GM18502 (cell line): ENCODE measurements at regions not wholly inside any gene's neighbourhood (a gene's known extent, or its start where the extent isn't known, plus 50 kb on each side); places are given as distances from the start of the nearest gene placed in this dataset.
"Not testable (repeated sequence)": the region's sequence is repeated elsewhere in the genome, so short reads cannot be mapped to it uniquely, and the experiment has no call there.

Experiments
- ATAC-seq: cut with Tn5 transposase; IDR thresholded peaks from one replicate; pipeline ENCODE4 v1.9.1; 2021; ENCODE audit warnings: mild to moderate bottlenecking; ENCODE audit not compliant: unreplicated experiment, poor library complexity

DNA sequence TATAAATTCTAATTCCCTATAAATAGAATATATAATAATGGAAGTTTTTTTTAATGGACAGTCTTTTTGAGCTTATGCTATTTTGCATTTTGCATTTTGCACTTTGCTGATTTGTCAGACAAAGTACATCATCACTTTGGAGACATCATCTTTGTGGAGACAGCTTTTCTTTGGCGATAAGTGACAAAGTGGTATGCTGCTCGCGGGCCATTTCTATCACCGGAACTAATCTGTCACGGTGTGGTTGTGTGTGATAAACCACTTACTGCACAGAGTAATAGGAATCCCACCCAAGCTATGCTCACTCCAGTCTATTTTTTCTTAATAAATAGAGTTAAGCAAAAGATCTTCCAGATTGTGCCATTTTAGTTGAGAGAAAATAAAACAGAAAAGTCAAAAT is 133.1 kb downstream of the MACIR start:
- no peak for ATAC-seq

DNA sequence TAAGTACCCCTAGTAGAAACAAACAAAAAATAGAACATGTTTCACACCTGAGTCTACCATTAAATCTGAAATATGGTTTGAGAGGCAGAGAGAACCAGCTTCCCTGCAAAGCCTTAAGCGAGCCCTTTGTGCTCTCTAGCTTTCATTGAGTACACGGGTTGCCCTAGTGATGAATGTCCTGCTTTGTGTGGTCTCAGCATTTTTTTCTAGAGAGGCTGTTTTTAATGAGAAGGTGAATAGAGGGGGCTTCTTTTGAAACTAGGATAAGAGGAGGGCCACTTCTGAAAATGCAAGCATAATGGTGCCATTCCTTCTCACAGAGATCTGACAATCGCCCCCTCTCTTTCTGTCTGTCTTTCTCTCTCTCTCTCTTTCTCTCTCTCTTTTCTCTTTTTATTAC is 131.3 kb downstream of the MACIR start:
- no peak for ATAC-seq

DNA sequence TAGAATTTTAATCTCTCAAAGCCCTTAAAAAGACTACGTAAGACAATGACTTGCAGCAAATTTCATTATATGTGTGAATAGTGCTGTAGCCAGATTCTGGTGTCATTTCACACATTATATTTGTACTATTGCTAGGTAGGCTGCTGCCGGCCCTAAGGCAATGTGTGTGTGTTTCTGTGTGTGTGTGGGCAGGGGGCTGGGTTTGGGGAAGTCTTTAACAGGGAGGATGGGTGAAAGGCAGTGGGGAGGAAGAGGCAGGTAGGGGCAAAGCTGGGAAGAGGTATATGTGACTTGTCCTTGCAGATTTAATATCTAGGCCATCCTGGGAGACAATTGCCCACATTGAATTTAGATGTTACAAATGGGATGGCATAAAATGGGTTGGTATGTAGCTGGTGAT is 130.8 kb downstream of the MACIR start:
- no peak for ATAC-seq

DNA sequence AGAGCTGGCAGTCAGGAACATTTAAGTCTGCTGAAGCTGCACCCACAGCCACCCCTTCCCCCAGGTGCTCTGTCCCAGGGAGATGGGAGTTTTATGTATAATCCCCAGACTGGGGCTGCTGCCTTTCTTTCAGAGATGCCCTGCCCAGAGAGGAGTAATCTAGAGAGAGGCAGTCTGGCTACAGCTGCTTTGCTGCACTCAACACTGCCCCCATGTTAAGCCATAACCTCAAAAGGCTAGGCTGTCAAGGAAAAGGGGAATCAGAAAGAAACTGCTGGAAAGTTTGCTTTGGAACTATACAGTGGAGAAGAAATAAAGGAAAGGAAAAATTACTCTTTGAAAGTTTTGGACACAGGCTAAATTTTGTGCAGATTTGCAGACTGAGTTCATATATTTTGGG is 127.2 kb downstream of the MACIR start:
- ATAC-seq, result no peak

- not testable (repeated sequence) for ATAC-seq
These were observed 119.1 kb downstream of the MACIR start for GRCh38 chr5:103377638-103378037.

DNA sequence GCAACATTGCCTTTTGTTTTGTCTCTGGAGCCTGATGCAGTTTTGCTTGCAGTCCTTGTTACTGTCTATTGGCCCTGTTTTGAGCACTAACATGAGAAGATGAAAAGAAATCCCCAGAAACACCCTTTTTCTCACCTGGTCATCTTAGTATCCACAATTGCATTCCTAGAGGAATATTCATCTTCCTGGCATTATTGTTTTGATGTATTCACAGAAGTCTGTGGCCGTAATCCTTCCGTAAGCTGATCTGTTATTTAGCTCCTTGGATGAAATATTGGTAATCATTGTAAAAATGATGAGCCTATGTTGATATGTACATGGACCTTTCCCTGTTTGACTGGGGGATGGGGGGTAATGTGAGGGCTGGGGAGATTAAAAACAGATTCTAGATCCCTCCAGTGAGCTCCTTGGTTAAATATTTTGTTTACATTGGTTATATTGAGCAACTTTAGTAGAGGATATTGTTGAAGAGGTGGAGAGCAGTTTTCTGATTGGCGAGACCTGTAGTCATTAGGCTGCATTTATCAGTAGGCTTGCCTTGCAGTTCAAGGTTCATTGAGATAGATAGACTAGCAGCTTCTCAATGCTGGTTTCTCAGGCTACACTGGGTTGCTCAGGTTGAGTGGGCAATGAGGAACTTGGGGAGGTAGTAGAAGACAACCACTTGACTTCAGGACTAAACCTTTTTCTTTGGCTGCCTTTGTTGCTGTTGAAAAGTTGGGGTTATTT is 117.5 kb downstream of the MACIR start:
- ATAC-seq, result no peak

- no peak for ATAC-seq
These were observed 116.8 kb downstream of the MACIR start for GRCh38 chr5:103375350-103375749.

DNA sequence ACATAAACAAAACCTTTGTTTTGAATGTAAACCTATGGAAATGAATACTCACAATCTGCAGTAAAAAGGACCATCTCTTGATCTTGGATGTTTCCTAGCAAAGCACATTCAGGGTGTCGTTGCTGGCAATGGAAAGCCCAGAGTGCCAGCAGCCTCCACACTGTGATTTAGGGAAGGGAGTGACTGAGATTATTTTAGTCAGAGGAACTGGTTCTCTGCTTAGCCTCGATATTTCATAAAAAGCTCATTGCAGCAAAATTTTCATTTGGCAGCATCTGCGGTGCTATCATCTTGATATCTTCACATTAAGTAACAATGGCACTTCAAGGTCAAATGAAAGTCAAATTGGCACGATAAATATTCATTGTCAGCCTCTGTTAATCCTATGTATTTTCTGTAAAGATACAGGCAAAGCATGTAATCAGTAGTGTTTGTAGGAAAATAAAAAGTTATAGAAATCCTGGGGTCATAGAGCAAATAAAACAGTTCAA is 116.0 kb downstream of the MACIR start:
- no peak for ATAC-seq

DNA sequence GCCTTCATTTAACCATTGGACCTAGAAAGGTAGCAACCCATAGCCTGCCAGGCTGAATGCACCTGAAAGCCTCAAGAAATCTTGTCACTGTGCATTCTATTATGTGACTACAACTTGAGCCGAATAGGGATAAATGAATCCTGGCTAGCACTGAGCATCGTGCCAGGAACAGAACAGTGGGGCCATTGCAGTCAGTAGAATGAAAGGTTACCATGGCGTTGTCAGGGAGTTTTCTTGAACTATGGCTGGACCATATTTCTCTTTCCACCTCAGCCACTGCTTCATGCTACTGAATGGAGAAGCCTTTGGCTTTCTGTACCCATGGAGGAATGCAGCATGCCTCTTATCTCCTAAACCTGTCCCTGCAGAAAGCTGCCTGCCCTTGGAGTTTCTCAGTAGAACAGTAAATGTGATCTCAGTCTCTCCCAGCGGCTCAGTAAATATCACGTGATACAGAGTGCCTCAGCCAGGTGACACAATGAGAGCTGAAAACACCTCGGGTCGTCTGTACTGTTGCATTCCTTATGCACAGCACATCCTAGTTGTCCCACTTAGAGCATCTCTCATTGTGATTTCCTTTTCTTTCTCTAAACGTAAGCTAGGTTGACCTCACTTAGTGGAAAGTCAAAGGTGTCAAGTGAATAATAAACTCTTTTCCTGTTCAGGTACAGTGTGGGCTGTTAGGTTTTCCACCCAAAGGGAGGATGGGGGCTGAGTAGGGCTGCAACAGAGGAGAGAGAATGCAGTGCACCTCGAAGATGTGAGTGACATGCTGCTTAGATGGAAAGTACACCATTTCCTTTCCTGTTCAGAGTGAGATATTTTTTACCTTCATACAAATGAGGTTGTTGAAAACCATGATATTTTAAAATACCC is 115.3 kb downstream of the MACIR start:
- no peak for ATAC-seq

DNA sequence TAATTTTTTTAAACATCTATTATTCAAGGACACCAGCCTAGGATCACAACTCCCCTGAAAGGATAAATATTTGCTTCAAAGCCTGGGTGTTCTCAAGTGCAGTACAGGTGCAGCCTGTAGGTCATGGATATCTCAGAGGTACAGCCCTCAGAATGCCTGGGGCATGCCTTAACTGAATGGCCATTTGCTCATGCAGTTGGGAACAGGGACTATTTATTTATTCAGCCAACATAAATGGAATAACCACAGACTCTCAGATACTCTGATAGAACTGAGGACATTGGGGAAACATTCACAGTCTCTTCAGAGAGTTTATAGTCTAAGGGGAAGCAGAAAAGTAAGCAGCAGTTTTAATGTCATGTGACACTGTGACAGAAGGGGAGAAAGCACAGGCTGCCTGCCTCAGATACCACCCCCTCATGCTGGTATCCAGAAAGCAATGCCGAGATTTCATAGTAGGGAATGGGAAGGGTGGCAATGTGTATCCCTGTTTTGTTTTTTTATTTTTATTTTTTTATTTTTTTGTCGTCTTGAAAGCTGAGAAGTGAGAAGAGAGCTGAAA is 112.6 kb downstream of the MACIR start:
- no peak for ATAC-seq

DNA sequence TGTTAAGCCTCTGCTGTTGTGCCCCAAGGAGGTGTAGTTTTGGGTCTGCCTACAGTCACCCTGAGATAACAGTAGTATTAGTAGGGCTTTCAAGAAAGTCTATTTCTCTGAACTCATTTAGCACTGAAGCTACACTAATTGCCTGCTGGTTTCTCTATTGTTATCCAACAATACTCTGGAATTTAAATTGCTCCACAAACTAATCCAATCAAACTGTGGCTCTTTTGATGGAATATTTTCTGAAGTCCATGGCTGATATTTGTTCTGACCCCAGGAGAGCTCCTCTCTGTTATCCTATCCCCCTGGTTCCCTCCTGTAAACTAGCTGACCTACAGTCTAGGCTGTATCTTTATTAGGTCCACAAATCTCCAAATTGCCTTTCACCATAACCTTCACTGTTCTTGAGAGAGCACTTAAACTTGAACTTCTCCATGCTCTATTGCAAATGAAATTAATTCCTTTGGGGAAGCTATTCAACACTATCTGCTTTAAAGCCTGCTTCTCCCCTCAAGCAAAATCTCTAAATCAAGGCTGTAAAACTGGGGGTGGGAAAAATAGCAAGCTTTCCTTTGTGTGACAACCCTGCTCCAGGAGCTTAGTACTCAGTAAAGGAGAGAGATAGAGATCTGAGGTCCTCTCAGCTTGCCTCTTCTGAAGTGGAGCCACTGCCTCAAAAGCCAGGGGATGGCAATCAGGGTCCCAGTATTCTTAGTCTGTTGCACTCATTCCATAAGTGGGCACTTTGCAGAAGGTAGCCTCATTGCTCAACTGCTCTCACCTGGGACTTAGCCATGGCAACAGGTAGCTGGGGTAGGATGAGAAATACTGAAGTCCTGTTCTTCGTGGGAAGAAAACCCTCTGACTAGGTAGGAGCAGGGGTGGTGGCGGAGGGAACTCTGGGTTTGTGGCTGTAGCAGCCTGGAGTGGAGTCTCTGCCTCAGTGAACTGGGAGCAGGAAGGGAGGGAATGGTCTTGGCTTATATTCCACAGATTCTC is 110.9 kb downstream of the MACIR start:
- ATAC-seq, result no peak

DNA sequence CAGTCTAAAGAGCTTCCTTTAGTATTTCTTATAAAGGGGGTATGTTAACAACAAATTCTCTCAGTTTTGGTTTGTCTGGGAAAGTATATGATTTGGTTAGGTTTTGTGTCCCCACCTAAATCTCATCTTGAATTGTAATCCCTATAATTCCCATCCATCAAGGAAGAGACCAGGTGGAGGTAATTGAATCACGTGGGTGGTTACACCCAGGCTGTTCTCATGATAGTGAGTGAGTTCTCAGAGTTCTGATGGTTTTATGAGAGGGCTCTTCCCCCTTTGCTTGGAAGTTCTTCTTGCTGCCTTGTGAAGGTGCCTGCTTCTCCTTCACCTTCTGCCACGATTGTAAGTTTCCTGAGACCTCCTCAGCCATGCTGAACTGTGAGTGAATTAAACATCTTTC is 109.1 kb downstream of the MACIR start:
- no peak for ATAC-seq

DNA sequence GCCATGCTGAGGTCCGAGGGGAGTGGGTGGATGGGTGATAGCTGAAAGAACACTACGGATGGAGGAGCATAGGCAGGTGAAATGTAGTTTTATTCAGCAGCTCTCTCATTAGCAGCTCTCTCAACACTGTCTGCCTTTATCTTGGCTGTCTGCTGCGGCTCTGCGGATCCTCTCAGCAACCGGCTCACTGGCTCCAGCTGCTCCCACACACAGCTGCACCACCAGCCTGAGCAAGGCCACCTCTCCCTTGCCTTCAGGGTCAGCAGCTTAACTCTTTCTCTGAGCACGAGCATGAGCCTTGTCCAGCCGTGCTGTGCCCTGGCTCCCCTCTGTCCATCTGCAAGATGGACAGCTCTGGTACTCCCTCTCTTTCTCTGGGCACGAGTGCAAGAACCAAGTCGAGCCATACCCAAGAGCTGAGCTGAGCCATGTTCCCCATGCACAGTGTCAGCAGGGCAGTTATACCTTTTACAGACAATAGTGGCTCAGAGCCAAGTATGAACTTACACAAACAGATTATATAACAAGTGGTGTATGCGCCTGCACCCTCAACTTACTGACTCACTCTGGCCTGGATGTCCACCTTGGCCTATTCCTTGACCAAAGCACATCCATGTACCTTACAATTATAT is 108.5 kb downstream of the MACIR start:
- ATAC-seq, result no peak

GRCh38 chr5:103364074-103364473 is 105.5 kb downstream of the MACIR start:
- ATAC-seq, result no peak

GRCh38 chr5:103362211-103362610 is 103.6 kb downstream of the MACIR start:
- no peak for ATAC-seq

- ATAC-seq, result no peak
These were observed 101.9 kb downstream of the MACIR start for GRCh38 chr5:103360475-103360874.

GRCh38 chr5:103358305-103358995 is 99.9 kb downstream of the MACIR start:
- ATAC-seq, result no peak

DNA sequence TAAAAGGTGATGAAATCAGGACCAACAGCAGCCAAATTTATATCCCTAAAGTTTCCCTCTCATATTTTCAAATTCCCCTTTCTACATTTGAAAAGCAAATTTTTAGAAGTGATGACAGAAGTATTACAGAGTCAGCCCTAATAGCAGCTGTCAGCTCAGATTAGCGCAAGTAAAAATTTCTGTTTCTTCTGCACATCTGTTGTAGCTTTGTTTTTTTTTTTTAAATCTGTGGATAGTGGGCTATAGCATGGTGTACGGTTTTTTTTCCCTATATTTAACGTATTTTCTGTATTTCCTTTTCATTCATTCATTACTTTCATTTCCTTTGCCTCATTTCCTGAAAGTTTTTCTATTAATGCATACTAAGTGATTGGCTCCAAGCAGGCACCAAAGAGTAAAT is 99.1 kb downstream of the MACIR start:
- ATAC-seq, result no peak
